ENCODE measurements at regions not wholly inside any gene's neighbourhood (a gene's known extent, or its start where the extent isn't known, plus 50 kb on each side); places are given as distances from the start of the nearest gene placed in this dataset.

- Histone ChIP-seq H3K27ac (ENCODE audit: low read length) (no peak overlapping the region), H3K4me3 (ENCODE audit: low read depth in 2 of 2, low read length in 2 of 2) (no peak overlapping the region), H3K27me3 (ENCODE audit: control insufficient read depth, insufficient read depth, low read length) (no peaks in the 10 kb centered on the region), H3K36me3 (ENCODE audit: control insufficient read depth, insufficient read depth, low read length) (no peaks in the 10 kb centered on the region), H3K4me1 (ENCODE audit: control insufficient read depth, insufficient read depth, low read length) (no peaks in the 10 kb centered on the region; the same call in 1 of the 2 replicates), H3K9me3 (ENCODE audit: control insufficient read depth, insufficient read depth, low read depth, low read length) (no peaks in the 10 kb centered on the region)
- POLR2A ChIA-PET, result no interaction called here
- CTCF ChIA-PET, result no interaction called here
- no TSS peak for BruUV-seq (replicated peaks)
- no peak for TF ChIP-seq REST (IDR thresholded peaks at IDR 0.05; ENCODE audit: insufficient read depth in 1 of 2, low read depth in 2 of 2, low read length in 1 of 2)
- peak; percentile 27; the same call in 1 of the 2 replicates for TF ChIP-seq TCF7L2 (IDR thresholded peaks at IDR 0.05; ENCODE audit: low read depth, low read length)
- TF ChIP-seq SIN3A (IDR thresholded peaks at IDR 0.05; ENCODE audit: borderline replicate concordance, insufficient read depth, low read depth, low read length), result no peak
- peak; percentile 40; the same call in 1 of the 2 replicates for TF ChIP-seq POLR2AphosphoS5 (IDR thresholded peaks at IDR 0.05; ENCODE audit: low read depth, low read length)
- TF ChIP-seq CTCF (IDR thresholded peaks at IDR 0.05), result no peak
- DNase-seq (ENCODE audit: low read depth, low spot score) (no peak), ATAC-seq (peak; percentile 87)
- in situ Hi-C loops (cut with HindIII; ENCODE audit: low pct_unique_long_range_greater_than_20kb, low sequenced_read_pairs) (no loop called here), intact Hi-C loops (cut with micrococcal nuclease; ENCODE audit: unreplicated experiment) (no loop called here)
Measured at GRCh38 chr5:26737348-26738265, 300.8 kb downstream of the CDH9 start.

GRCh38 chr5:26727916-26728315 lies 310.5 kb downstream of the CDH9 start:
- ATAC-seq (no peak), DNase-seq (ENCODE audit: low read depth, low spot score) (no peak)
- no peak overlapping the region for H3K4me3 ChIP-seq (ENCODE audit: low read depth in 2 of 2, low read length in 2 of 2)
- TF ChIP-seq POLR2AphosphoS5 (IDR thresholded peaks at IDR 0.05; ENCODE audit: low read depth, low read length), result no peak
- no peak for TF ChIP-seq CTCF (IDR thresholded peaks at IDR 0.05)
- no peak for TF ChIP-seq SIN3A (IDR thresholded peaks at IDR 0.05; ENCODE audit: borderline replicate concordance, insufficient read depth, low read depth, low read length)
- no peak for TF ChIP-seq REST (IDR thresholded peaks at IDR 0.05; ENCODE audit: insufficient read depth in 1 of 2, low read depth in 2 of 2, low read length in 1 of 2)
- TF ChIP-seq TCF7L2 (IDR thresholded peaks at IDR 0.05; ENCODE audit: low read depth, low read length), result no peak
- H3K9me3 ChIP-seq (ENCODE audit: control insufficient read depth, insufficient read depth, low read depth, low read length), result no peaks in the 10 kb centered on the region
- in situ Hi-C loops (cut with HindIII; ENCODE audit: low pct_unique_long_range_greater_than_20kb, low sequenced_read_pairs) (no loop called here), intact Hi-C loops (cut with micrococcal nuclease; ENCODE audit: unreplicated experiment) (no loop called here)
- no peaks in the 10 kb centered on the region for H3K27me3 ChIP-seq (ENCODE audit: control insufficient read depth, insufficient read depth, low read length)
- POLR2A ChIA-PET, result no interaction called here
- H3K27ac ChIP-seq (ENCODE audit: low read length), result no peak overlapping the region
- CTCF ChIA-PET, result no interaction called here
- no TSS peak for BruUV-seq (replicated peaks)
- no peaks in the 10 kb centered on the region for H3K36me3 ChIP-seq (ENCODE audit: control insufficient read depth, insufficient read depth, low read length)
- no peaks in the 10 kb centered on the region for H3K4me1 ChIP-seq (ENCODE audit: control insufficient read depth, insufficient read depth, low read length)
